Coronary artery (tissue), 2 donors: ENCODE measurements at regions not wholly inside any gene's neighbourhood (a gene's known extent, or its start where the extent isn't known, plus 50 kb on each side); places are given as distances from the start of the nearest gene placed in this dataset.

Experiments
- DNase-seq: peaks from one replicate; pipeline ENCODE4 v3.0.0-alpha.2; 2017; ENCODE audit warnings: low spot score
- H3K27ac ChIP-seq, 2 donors: fragments of 200-600 bp; sonication (generic); one replicate each; pipeline ENCODE4 v1.5.1; 2016 to 2019
- H3K4me3 ChIP-seq: fragments of 200-600 bp; sonication (generic); 2 replicates; pipeline ENCODE4 v1.5.1; 2016; ENCODE audit warnings: mild to moderate bottlenecking, moderate library complexity
- CTCF ChIP-seq: fragments of 200-600 bp; sonication (generic); IDR thresholded peaks from one replicate; pipeline ENCODE4 v1.5.1; 2019; ENCODE audit warnings: antibody characterized with exemption

- TF ChIP-seq CTCF: no peak
- Histone ChIP-seq H3K4me3 (no peak overlapping the region), H3K27ac (no peak overlapping the region)
- no peak for DNase-seq
Observed at GRCh38 chrX:124726292-124726691, 379.9 kb downstream of the SH2D1A start.

GRCh38 chrX:124726881-124727280 lies 380.5 kb downstream of the SH2D1A start:
- DNase-seq: no peak
- Histone ChIP-seq H3K27ac (no peak overlapping the region), H3K4me3 (no peak overlapping the region)
- TF ChIP-seq CTCF: no peak

- peak; percentile 53 for DNase-seq
- no peak overlapping the region for H3K4me3 ChIP-seq
- TF ChIP-seq CTCF: no peak
- H3K27ac ChIP-seq: no peak overlapping the region
Observed at GRCh38 chrX:124736553-124737270, 390.3 kb downstream of the SH2D1A start.

- no peak overlapping the region for H3K27ac ChIP-seq
- H3K4me3 ChIP-seq: no peak overlapping the region
- DNase-seq: no peak
- TF ChIP-seq CTCF: no peak
Observed at GRCh38 chrX:124737771-124738170, 391.4 kb downstream of the SH2D1A start.

- TF ChIP-seq CTCF: no peak
- DNase-seq: no peak
- no peak overlapping the region for H3K27ac ChIP-seq
Observed at GRCh38 chrX:124747295-124747694, 400.9 kb downstream of the SH2D1A start.

GRCh38 chrX:124764354-124764753 lies 418.0 kb downstream of the SH2D1A start:
- H3K27ac ChIP-seq: no peak overlapping the region
- no peak for DNase-seq
- no peak for TF ChIP-seq CTCF
- no peak overlapping the region for H3K4me3 ChIP-seq

More at GRCh38 chrX:124747295-124747694, 400.9 kb downstream of the SH2D1A start:
- H3K4me3 ChIP-seq: no peak overlapping the region

GRCh38 chrX:124769166-124769565 lies 422.8 kb downstream of the SH2D1A start:
- H3K27ac ChIP-seq: no peak overlapping the region
- DNase-seq: no peak
- no peak overlapping the region for H3K4me3 ChIP-seq

More at GRCh38 chrX:124769166-124769565, 422.8 kb downstream of the SH2D1A start:
- TF ChIP-seq CTCF: no peak
